ENCODE measurements at regions not wholly inside any gene's neighbourhood (a gene's known extent, or its start where the extent isn't known, plus 50 kb on each side); places are given as distances from the start of the nearest gene placed in this dataset.

DNA sequence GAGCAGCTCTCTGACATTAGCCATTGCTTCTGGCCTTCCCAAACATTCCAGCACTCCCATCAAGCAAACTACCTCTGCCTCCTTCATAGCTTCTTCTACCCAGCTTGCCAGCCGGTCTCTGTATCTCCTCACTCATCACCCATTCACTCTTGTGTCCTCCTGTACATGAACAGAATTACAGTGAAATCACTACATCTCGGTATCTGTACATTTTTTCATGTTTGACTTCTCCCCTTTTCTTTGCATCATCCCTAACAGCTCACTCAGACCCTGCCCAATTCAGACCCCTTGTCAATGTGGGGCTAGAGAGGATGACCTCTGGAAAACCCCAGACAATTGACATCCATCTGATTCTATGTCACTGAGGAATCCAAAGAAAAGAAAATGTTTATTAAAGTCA, 335.8 kb downstream of the TNS1 start:
- H4K20me1 ChIP-seq (ENCODE audit: insufficient read depth, low read length) = no peaks in the 10 kb centered on the region
- no peaks in the 10 kb centered on the region for H3K36me3 Mint-ChIP-seq
- H3K27ac Mint-ChIP-seq = no peak overlapping the region
- peaks cover 0 to 3% (median 0%) of the 10 kb centered on the region in 7 donors for H3K9me3 Mint-ChIP-seq
- H3K9me3 ChIP-seq (replicated peaks in 1 of 2; ENCODE audit: control insufficient read depth in 1 of 2, insufficient read depth in 1 of 2, low read length in 2 of 2) = no peaks in the 10 kb centered on the region
- H3K27ac ChIP-seq (ENCODE audit: low read depth in 1 of 2, low read length in 2 of 2) = no peak overlapping the region
- 78% methylated on average over 1 of the region's 2 CpGs for WGBS (ENCODE audit: insufficient coverage)
- H3K27me3 Mint-ChIP-seq (ENCODE audit: low read depth in 3 of 3) = peaks cover 2 to 14% (median 6%) of the 10 kb centered on the region in 3 donors
- no peak overlapping the region for H3K4me3 Mint-ChIP-seq
- H3K4me1 ChIP-seq (ENCODE audit: control insufficient read depth in 1 of 2, insufficient read depth in 2 of 2, low read length in 2 of 2) = no peaks in the 10 kb centered on the region
- no peak overlapping the region for H3K9ac ChIP-seq (ENCODE audit: insufficient read depth, low read length, poor library complexity, severe bottlenecking)
- TF ChIP-seq, protein P1, sequence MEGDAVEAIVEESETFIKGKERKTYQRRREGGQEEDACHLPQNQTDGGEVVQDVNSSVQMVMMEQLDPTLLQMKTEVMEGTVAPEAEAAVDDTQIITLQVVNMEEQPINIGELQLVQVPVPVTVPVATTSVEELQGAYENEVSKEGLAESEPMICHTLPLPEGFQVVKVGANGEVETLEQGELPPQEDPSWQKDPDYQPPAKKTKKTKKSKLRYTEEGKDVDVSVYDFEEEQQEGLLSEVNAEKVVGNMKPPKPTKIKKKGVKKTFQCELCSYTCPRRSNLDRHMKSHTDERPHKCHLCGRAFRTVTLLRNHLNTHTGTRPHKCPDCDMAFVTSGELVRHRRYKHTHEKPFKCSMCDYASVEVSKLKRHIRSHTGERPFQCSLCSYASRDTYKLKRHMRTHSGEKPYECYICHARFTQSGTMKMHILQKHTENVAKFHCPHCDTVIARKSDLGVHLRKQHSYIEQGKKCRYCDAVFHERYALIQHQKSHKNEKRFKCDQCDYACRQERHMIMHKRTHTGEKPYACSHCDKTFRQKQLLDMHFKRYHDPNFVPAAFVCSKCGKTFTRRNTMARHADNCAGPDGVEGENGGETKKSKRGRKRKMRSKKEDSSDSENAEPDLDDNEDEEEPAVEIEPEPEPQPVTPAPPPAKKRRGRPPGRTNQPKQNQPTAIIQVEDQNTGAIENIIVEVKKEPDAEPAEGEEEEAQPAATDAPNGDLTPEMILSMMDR (IDR thresholded peaks at IDR 0.05) = no peak
- no peak overlapping the region for H3K4me2 ChIP-seq (replicated peaks; ENCODE audit: extremely low read depth, low read length, poor library complexity, severe bottlenecking)
- H3K4me1 Mint-ChIP-seq = no peaks in the 10 kb centered on the region
- no peak overlapping the region for H3K4me3 ChIP-seq (replicated peaks in 1 of 3; ENCODE audit: low read depth in 2 of 3, low read length in 3 of 3)
- no peak overlapping the region for H2AFZ ChIP-seq (ENCODE audit: insufficient read depth, low read depth, low read length, poor library complexity, severe bottlenecking)
- no peaks in the 10 kb centered on the region for H3K79me2 ChIP-seq (ENCODE audit: insufficient read depth, low read length)
- H3K27me3 ChIP-seq (ENCODE audit: control insufficient read depth in 2 of 2, insufficient read depth in 2 of 2, low read length in 2 of 2) = no peaks in the 10 kb centered on the region
- DNase-seq = no peak
- intact Hi-C loops (cut with micrococcal nuclease) = no loop called here
- H3K36me3 ChIP-seq (replicated peaks in 1 of 2; ENCODE audit: control insufficient read depth in 1 of 2, insufficient read depth in 2 of 2, low read length in 2 of 2) = no peaks in the 10 kb centered on the region

DNA sequence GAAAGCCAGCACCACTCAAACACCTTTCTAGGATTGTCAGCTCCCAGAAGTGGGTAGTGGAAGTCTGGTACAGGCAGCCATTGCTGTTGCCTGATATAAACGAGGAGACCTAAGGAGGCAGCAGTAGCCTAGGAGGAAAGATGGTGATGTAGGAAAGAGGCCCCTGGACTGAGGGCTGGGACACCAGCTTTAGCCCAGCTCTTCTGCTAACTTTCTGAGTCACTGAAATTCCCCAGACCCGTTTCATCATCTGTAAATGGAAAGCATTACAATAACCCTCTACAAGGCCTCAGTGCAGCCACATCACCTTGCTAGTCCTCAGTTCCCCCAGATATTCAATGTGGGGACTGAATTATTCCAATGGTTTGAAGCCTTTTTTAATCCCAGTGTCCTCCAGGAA, 336.5 kb downstream of the TNS1 start:
- Mint-ChIP-seq H3K36me3 (no peaks in the 10 kb centered on the region), H3K27ac (no peak overlapping the region), H3K4me1 (no peaks in the 10 kb centered on the region), H3K4me3 (no peak overlapping the region), H3K9me3 (peaks cover 0 to 3% (median 0%) of the 10 kb centered on the region in 7 donors), H3K27me3 (ENCODE audit: low read depth in 3 of 3) (peaks cover 2 to 14% (median 6%) of the 10 kb centered on the region in 3 donors)
- TF ChIP-seq, protein P1 (IDR thresholded peaks at IDR 0.05) = no peak
- H3K9me3 ChIP-seq (replicated peaks in 1 of 2; ENCODE audit: control insufficient read depth in 1 of 2, insufficient read depth in 1 of 2, low read length in 2 of 2) = no peaks in the 10 kb centered on the region
- DNase-seq = no peak
- no peak overlapping the region for H2AFZ ChIP-seq (ENCODE audit: insufficient read depth, low read depth, low read length, poor library complexity, severe bottlenecking)
- no CpG with 5 or more reads among the region's 2 CpGs for WGBS (ENCODE audit: insufficient coverage)
- no peak overlapping the region for H3K27ac ChIP-seq (ENCODE audit: low read depth in 1 of 2, low read length in 2 of 2)
- no peak overlapping the region for H3K4me3 ChIP-seq (replicated peaks in 1 of 3; ENCODE audit: low read depth in 2 of 3, low read length in 3 of 3)
- no peak overlapping the region for H3K4me2 ChIP-seq (replicated peaks; ENCODE audit: extremely low read depth, low read length, poor library complexity, severe bottlenecking)
- intact Hi-C loops (cut with micrococcal nuclease) = no loop called here
- no peaks in the 10 kb centered on the region for H3K27me3 ChIP-seq (ENCODE audit: control insufficient read depth in 2 of 2, insufficient read depth in 2 of 2, low read length in 2 of 2)
- no peaks in the 10 kb centered on the region for H4K20me1 ChIP-seq (ENCODE audit: insufficient read depth, low read length)
- H3K79me2 ChIP-seq (ENCODE audit: insufficient read depth, low read length) = no peaks in the 10 kb centered on the region
- H3K9ac ChIP-seq (ENCODE audit: insufficient read depth, low read length, poor library complexity, severe bottlenecking) = no peak overlapping the region
- no peaks in the 10 kb centered on the region for H3K36me3 ChIP-seq (replicated peaks in 1 of 2; ENCODE audit: control insufficient read depth in 1 of 2, insufficient read depth in 2 of 2, low read length in 2 of 2)
- no peaks in the 10 kb centered on the region for H3K4me1 ChIP-seq (ENCODE audit: control insufficient read depth in 1 of 2, insufficient read depth in 2 of 2, low read length in 2 of 2)

Measured in CD14-positive monocyte (primary cell).